Muscle layer of duodenum (tissue), 2 donors: ENCODE measurements at regions not wholly inside any gene's neighbourhood (a gene's known extent, or its start where the extent isn't known, plus 50 kb on each side); places are given as distances from the start of the nearest gene placed in this dataset.

Experiments
- H3K27ac ChIP-seq: one replicate; pipeline ENCODE4 v1.7.0; 2013; ENCODE audit warnings: mild to moderate bottlenecking, low read length
- H3K27me3 ChIP-seq: one replicate; pipeline ENCODE4 v1.7.0; 2013; ENCODE audit warnings: low read depth, mild to moderate bottlenecking, control low read depth, low read length
- H3K36me3 ChIP-seq, 2 donors: one replicate each; pipeline ENCODE4 v1.7.0; 2013; ENCODE audit warnings: low read length in 2 of 2, control low read depth in 1 of 2, mild to moderate bottlenecking in 1 of 2; ENCODE audit not compliant: insufficient read depth in 2 of 2, control insufficient read depth in 1 of 2
- H3K4me1 ChIP-seq, 2 donors: one replicate each; pipeline ENCODE4 v1.7.0; 2013; ENCODE audit warnings: low read length in 2 of 2, mild to moderate bottlenecking in 2 of 2, control low read depth in 1 of 2, moderate library complexity in 1 of 2; ENCODE audit not compliant: insufficient read depth in 2 of 2, control insufficient read depth in 1 of 2
- H3K4me3 ChIP-seq, 2 donors: one replicate each; pipeline ENCODE4 v1.7.0; 2013; ENCODE audit warnings: low read length in 2 of 2, low read depth in 1 of 2, mild to moderate bottlenecking in 1 of 2
- H3K9me3 ChIP-seq, 2 donors: one replicate each; pipeline ENCODE4 v1.7.0; 2013; ENCODE audit warnings: low read length in 2 of 2, control low read depth in 1 of 2, mild to moderate bottlenecking in 1 of 2; ENCODE audit not compliant: control insufficient read depth in 1 of 2
- donor health status: healthy.

DNA sequence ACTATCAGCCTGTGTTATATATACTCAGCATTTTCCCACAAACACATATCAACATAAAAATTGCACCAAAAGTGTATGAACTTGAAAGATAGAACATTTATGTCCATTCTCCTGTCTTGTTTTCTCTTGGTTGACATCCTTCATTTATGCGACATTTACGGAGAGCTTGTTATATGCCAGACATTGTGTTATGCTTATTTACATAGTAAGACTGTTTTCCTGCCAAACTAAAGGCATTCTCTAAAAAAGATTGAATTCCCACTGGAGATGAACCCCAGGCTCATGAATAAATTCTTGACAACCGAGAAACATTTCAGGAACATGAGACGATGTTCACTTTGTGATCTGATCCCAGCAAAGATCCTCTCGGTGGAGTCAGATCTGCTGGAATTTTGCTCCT is 131.0 kb downstream of the RAP2A start:
- H3K4me3 ChIP-seq, result no peak overlapping the region
- no peaks in the 10 kb centered on the region for H3K36me3 ChIP-seq
- no peaks in the 10 kb centered on the region for H3K27me3 ChIP-seq
- H3K27ac ChIP-seq, result no peak overlapping the region
- H3K9me3 ChIP-seq, result no peaks in the 10 kb centered on the region
- no peaks in the 10 kb centered on the region for H3K4me1 ChIP-seq

DNA sequence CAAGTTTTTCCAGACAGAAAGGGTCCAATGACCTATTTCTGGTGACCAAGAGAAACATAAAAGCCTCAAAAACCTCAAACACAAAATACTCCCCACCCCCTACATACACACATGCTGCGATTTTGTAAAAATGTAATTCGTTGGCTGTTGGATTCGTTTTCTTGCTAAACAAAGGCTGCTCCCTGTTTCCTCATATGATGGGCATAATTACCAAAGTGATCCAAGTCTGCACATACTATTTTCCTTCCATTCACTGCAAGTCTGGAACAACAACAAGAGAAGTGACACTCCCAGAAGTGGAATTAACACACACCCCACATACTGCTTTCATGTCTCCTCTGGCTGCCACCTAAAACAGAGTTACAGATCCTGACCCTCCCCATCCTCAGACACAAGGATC is 131.9 kb downstream of the RAP2A start:
- H3K9me3 ChIP-seq, result no peaks in the 10 kb centered on the region
- no peak overlapping the region for H3K4me3 ChIP-seq
- no peaks in the 10 kb centered on the region for H3K27me3 ChIP-seq
- no peaks in the 10 kb centered on the region for H3K4me1 ChIP-seq
- no peak overlapping the region for H3K27ac ChIP-seq
- H3K36me3 ChIP-seq, result no peaks in the 10 kb centered on the region

GRCh38 chr13:97566907-97567306 is 132.9 kb downstream of the RAP2A start:
- Histone ChIP-seq H3K4me1 (no peaks in the 10 kb centered on the region), H3K36me3 (no peaks in the 10 kb centered on the region), H3K27me3 (no peaks in the 10 kb centered on the region), H3K27ac (no peak overlapping the region), H3K9me3 (no peaks in the 10 kb centered on the region), H3K4me3 (no peak overlapping the region)

GRCh38 chr13:97567510-97568243 is 133.7 kb downstream of the RAP2A start:
- Histone ChIP-seq H3K27ac (no peak overlapping the region), H3K9me3 (no peaks in the 10 kb centered on the region), H3K36me3 (no peaks in the 10 kb centered on the region), H3K4me1 (no peaks in the 10 kb centered on the region), H3K27me3 (no peaks in the 10 kb centered on the region), H3K4me3 (no peak overlapping the region)

DNA sequence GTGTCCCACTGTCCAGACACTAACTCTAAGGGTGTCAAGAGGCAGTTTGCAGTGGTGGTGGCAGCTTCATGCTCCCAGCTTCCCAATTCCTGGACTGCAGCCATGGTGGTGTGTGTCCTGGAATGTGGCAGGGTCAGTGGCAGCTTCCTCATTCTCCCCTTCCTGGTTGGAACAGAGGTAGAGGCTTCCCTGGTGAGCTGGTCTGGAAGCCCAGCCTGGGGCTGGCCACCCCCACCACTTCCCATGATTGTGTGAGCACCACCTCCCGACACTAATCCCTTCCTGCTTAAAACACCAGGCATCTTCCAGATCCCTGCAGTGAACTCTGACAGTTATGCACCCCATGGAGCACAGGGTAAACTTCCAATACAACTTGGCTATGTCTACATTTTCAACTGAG is 134.9 kb downstream of the RAP2A start:
- H3K4me1 ChIP-seq, result no peaks in the 10 kb centered on the region
- H3K4me3 ChIP-seq, result no peak overlapping the region
- H3K27me3 ChIP-seq, result no peaks in the 10 kb centered on the region
- no peaks in the 10 kb centered on the region for H3K36me3 ChIP-seq
- H3K27ac ChIP-seq, result no peak overlapping the region
- no peaks in the 10 kb centered on the region for H3K9me3 ChIP-seq

GRCh38 chr13:97569841-97570240 is 135.9 kb downstream of the RAP2A start:
- H3K9me3 ChIP-seq, result no peaks in the 10 kb centered on the region
- no peaks in the 10 kb centered on the region for H3K27me3 ChIP-seq
- H3K4me3 ChIP-seq, result no peak overlapping the region
- no peaks in the 10 kb centered on the region for H3K36me3 ChIP-seq
- H3K27ac ChIP-seq, result no peak overlapping the region
- no peaks in the 10 kb centered on the region for H3K4me1 ChIP-seq

- H3K4me1 ChIP-seq, result no peaks in the 10 kb centered on the region
- no peak overlapping the region for H3K27ac ChIP-seq
- no peak overlapping the region for H3K4me3 ChIP-seq
- no peaks in the 10 kb centered on the region for H3K27me3 ChIP-seq
- no peaks in the 10 kb centered on the region for H3K36me3 ChIP-seq
- no peaks in the 10 kb centered on the region for H3K9me3 ChIP-seq
These were observed 136.5 kb downstream of the RAP2A start for GRCh38 chr13:97570442-97570841.

GRCh38 chr13:97573011-97573410 is 139.0 kb downstream of the RAP2A start:
- Histone ChIP-seq H3K9me3 (no peaks in the 10 kb centered on the region), H3K4me1 (no peaks in the 10 kb centered on the region), H3K36me3 (no peaks in the 10 kb centered on the region), H3K4me3 (no peak overlapping the region), H3K27me3 (no peaks in the 10 kb centered on the region), H3K27ac (no peak overlapping the region)

GRCh38 chr13:97574926-97575325 is 141.0 kb downstream of the RAP2A start:
- Histone ChIP-seq H3K36me3 (no peaks in the 10 kb centered on the region), H3K4me1 (no peaks in the 10 kb centered on the region), H3K4me3 (no peak overlapping the region), H3K27me3 (no peaks in the 10 kb centered on the region), H3K9me3 (no peaks in the 10 kb centered on the region), H3K27ac (no peak overlapping the region)

GRCh38 chr13:97577026-97577425 is 143.1 kb downstream of the RAP2A start:
- no peaks in the 10 kb centered on the region for H3K27me3 ChIP-seq
- no peaks in the 10 kb centered on the region for H3K36me3 ChIP-seq
- no peak overlapping the region for H3K4me3 ChIP-seq
- no peaks in the 10 kb centered on the region for H3K4me1 ChIP-seq
- H3K27ac ChIP-seq, result no peak overlapping the region
- no peaks in the 10 kb centered on the region for H3K9me3 ChIP-seq

DNA sequence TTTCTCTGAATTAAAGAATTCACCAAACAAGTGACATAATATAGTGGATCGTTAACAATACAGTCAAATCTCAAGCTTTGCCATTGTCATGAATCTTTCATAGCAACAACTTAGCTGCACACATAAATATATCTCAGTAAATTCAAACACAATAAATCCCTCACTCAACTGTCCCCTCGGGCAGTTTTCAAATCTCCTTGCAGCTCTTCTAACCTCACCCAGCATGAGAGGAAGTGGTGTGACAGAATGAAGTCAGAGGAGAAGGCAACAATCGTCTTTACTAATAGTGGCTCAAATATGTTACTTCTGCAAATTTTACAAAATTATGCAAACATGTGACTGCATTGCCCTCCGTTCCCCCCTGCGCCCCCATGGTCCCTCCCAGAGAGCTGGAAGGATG is 148.2 kb downstream of the RAP2A start:
- Histone ChIP-seq H3K9me3 (no peaks in the 10 kb centered on the region), H3K27ac (no peak overlapping the region), H3K4me1 (no peaks in the 10 kb centered on the region), H3K4me3 (no peak overlapping the region), H3K27me3 (no peaks in the 10 kb centered on the region), H3K36me3 (no peaks in the 10 kb centered on the region)

GRCh38 chr13:97583907-97584497 is 150.0 kb downstream of the RAP2A start:
- Histone ChIP-seq H3K27ac (no peak overlapping the region), H3K4me3 (no peak overlapping the region), H3K27me3 (no peaks in the 10 kb centered on the region), H3K9me3 (no peaks in the 10 kb centered on the region), H3K36me3 (no peaks in the 10 kb centered on the region), H3K4me1 (no peaks in the 10 kb centered on the region)
